IMR-90 (cell line): ENCODE measurements at regions not wholly inside any gene's neighbourhood (a gene's known extent, or its start where the extent isn't known, plus 50 kb on each side); places are given as distances from the start of the nearest gene placed in this dataset.

Experiments
- ATAC-seq: fragments of 200-7000 bp; cut with Tn5 transposase; 2 replicates; pipeline ENCODE4 v1.9.1; 2020; ENCODE audit warnings: low read depth, mild to moderate bottlenecking, moderate library complexity
- BruUV-seq: library from RNA; stranded (reverse); fragments of 400-500 nt; replicated peaks from 2 replicates; lab custom pipeline; 2021; lab: Mats Ljungman, UMichigan
- CTCF ChIA-PET: fragments of 300-600 bp; formaldehyde crosslinking; extraction: SDS; loops from one replicate; lab custom pipeline; 2021; ENCODE audit warnings: antibody characterized with exemption; lab: Yijun Ruan, JAX
- POLR2A ChIA-PET: fragments of 300-600 bp; sonication (Branson Sonifier 250); formaldehyde crosslinking; loops from one replicate; lab custom pipeline; 2022; ENCODE audit warnings: antibody characterized with exemption; ENCODE audit not compliant: unreplicated experiment; lab: Charles Lee
- DNase-seq: peaks from one replicate; pipeline ENCODE4 v3.0.0; 2013
- H2AFZ ChIP-seq: replicated peaks from 2 replicates; pipeline ENCODE3; 2013; ENCODE audit warnings: low read length, mild to moderate bottlenecking; ENCODE audit not compliant: poor library complexity
- H2AK5ac ChIP-seq: 2 replicates; pipeline ENCODE4 v1.6.1; 2013; ENCODE audit warnings: low read depth, low read length, inconsistent platforms
- H2AK9ac ChIP-seq: replicated peaks from 2 replicates; pipeline ENCODE3; 2013; ENCODE audit warnings: mild to moderate bottlenecking, low read depth, low read length, moderate library complexity; ENCODE audit not compliant: poor library complexity
- H2BK120ac ChIP-seq: 2 replicates; pipeline ENCODE4 v1.6.1; 2013; ENCODE audit warnings: low read depth, low read length, inconsistent platforms
- H2BK15ac ChIP-seq: 3 replicates; pipeline ENCODE4 v1.6.1; 2013; ENCODE audit warnings: low read depth, low read length, inconsistent platforms
- H2BK20ac ChIP-seq: 2 replicates; pipeline ENCODE4 v1.6.1; 2013; ENCODE audit warnings: low read depth, mild to moderate bottlenecking, inconsistent platforms, low read length, moderate library complexity
- H2BK5ac ChIP-seq: 2 replicates; pipeline ENCODE4 v1.6.1; 2013; ENCODE audit warnings: mild to moderate bottlenecking, low read depth, low read length, inconsistent platforms; ENCODE audit not compliant: poor library complexity, severe bottlenecking
- H3K14ac ChIP-seq: replicated peaks from 2 replicates; pipeline ENCODE4 v1.6.1; 2013; ENCODE audit warnings: low read depth, low read length, inconsistent platforms
- H3K18ac ChIP-seq: 2 replicates; pipeline ENCODE4 v1.6.1; 2013; ENCODE audit warnings: low read depth, low read length, control low read depth
- H3K23ac ChIP-seq: 2 replicates; pipeline ENCODE4 v1.6.1; 2013; ENCODE audit warnings: low read depth, low read length, inconsistent platforms
- H3K27ac ChIP-seq: 2 replicates; pipeline ENCODE4 v1.5.1; 2013; ENCODE audit warnings: mild to moderate bottlenecking, control low read depth, low read length; ENCODE audit not compliant: insufficient read depth
- H3K27me3 ChIP-seq: 2 replicates; pipeline ENCODE4 v1.6.1; 2013; ENCODE audit warnings: low read length; ENCODE audit not compliant: control insufficient read depth, insufficient read depth
- H3K36me3 ChIP-seq: 2 replicates; pipeline ENCODE4 v1.6.1; 2013; ENCODE audit warnings: low read length, mixed read lengths; ENCODE audit not compliant: control insufficient read depth, insufficient read depth
- H3K4ac ChIP-seq: 2 replicates; pipeline ENCODE4 v1.6.1; 2013; ENCODE audit warnings: low read depth, low read length, inconsistent platforms
- H3K4me1 ChIP-seq: 2 replicates; pipeline ENCODE4 v1.6.1; 2013; ENCODE audit warnings: low read length, mixed read lengths; ENCODE audit not compliant: control insufficient read depth, insufficient read depth
- H3K4me2 ChIP-seq: 2 replicates; pipeline ENCODE4 v1.6.1; 2013; ENCODE audit warnings: low read depth, mild to moderate bottlenecking, control low read depth, low read length, moderate library complexity
- H3K4me3 ChIP-seq: 2 replicates; pipeline ENCODE4 v1.5.1; 2013; ENCODE audit warnings: low read depth, mild to moderate bottlenecking, control low read depth, low read length, moderate library complexity; ENCODE audit not compliant: insufficient read depth
- H3K56ac ChIP-seq: 2 replicates; pipeline ENCODE4 v1.6.1; 2013; ENCODE audit warnings: low read length, inconsistent platforms; ENCODE audit not compliant: insufficient read depth; ENCODE audit errors: extremely low read depth
- H3K79me1 ChIP-seq, 2 experiments: 2 replicates each; pipeline ENCODE4 v1.6.1; 2013; ENCODE audit warnings: low read length in 2 of 2, inconsistent platforms in 1 of 2, low read depth in 1 of 2
- H3K9ac ChIP-seq: 2 replicates; pipeline ENCODE4 v1.6.1; 2013; ENCODE audit warnings: low read depth, low read length, control low read depth
- H3K9me1 ChIP-seq: 2 replicates; pipeline ENCODE4 v1.6.1; 2013; ENCODE audit warnings: low read length, inconsistent platforms; ENCODE audit not compliant: insufficient read depth
- H3K9me3 ChIP-seq: 2 replicates; pipeline ENCODE4 v1.6.1; 2013; ENCODE audit warnings: low read length; ENCODE audit not compliant: control insufficient read depth, insufficient read depth
- H4K20me1 ChIP-seq: 2 replicates; pipeline ENCODE4 v1.6.1; 2013; ENCODE audit warnings: low read length, inconsistent platforms; ENCODE audit not compliant: insufficient read depth
- H4K5ac ChIP-seq: 2 replicates; pipeline ENCODE4 v1.6.1; 2013; ENCODE audit warnings: mild to moderate bottlenecking, low read depth, low read length, control low read depth
- H4K8ac ChIP-seq, 2 experiments: 2 replicates each; pipeline ENCODE4 v1.6.1; 2013; ENCODE audit warnings: low read depth in 2 of 2, low read length in 2 of 2, control low read depth in 1 of 2, inconsistent platforms in 1 of 2
- H4K91ac ChIP-seq: 2 replicates; pipeline ENCODE4 v1.6.1; 2013; ENCODE audit warnings: low read depth, low read length, inconsistent platforms; ENCODE audit not compliant: insufficient read depth
- MAFK ChIP-seq: IDR thresholded peaks from 2 replicates; pipeline ENCODE4 v1.6.1; 2012; ENCODE audit warnings: low read depth, low read length, improper control_type of control experiment
- MXI1 ChIP-seq: IDR thresholded peaks from 2 replicates; pipeline ENCODE4 v1.6.1; 2012; ENCODE audit warnings: low read depth, mild to moderate bottlenecking, low read length, moderate library complexity, borderline replicate concordance
- WGBS, 2 experiments: methylation state at CpG; one replicate each; pipeline versions ENCODE4 v1.1.5 to v1.1.7; 2013; ENCODE audit warnings: missing lambda C conversion rate in 2 of 2; ENCODE audit not compliant: insufficient read length in 1 of 2; ENCODE audit errors: extremely low coverage in 2 of 2; 5-methylcytosine and 5-hydroxymethylcytosine counted together
- dilution Hi-C: fragments of 300-500 bp; cut with HindIII; formaldehyde crosslinking; loops from one replicate; pipeline ENCODE4 v1.14.3; 2018; ENCODE audit warnings: low sequenced_read_pairs; ENCODE audit not compliant: unreplicated experiment
- in situ Hi-C: fragments of 300-500 bp; cut with MboI; formaldehyde crosslinking; loops from 3 replicates; pipeline ENCODE4 v1.14.3; 2019; ENCODE audit warnings: low sequenced_read_pairs, inconsistent platforms, mixed read lengths
- intact Hi-C: fragments of 100-400 bp; cut with micrococcal nuclease; formaldehyde crosslinking; loops from 2 replicates; pipeline ENCODE4 v1.10.0; 2022

DNA sequence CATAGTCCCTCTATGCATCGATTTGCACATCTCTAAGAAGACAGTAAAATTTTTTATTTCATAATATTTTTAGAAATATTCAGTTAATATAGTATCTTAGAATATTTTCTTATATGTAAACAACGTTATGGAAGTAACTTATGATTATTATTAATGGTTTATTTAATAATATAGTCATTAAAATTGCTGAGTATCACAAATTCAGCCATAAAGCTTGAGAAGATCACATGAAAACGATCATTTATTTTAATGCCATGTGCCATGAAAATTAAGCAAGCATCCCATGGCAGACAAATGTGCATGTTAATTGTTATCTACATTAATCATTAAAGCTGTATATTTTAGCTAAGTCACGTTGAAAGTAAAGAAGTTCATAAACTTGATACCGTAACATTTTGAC, 907.1 kb downstream of the KCNT2 start:
- dilution Hi-C loops: no loop called here
- in situ Hi-C loops: no loop called here
- Histone ChIP-seq H3K4me1 (no peaks in the 10 kb centered on the region), H3K14ac (no peak overlapping the region), H3K9me3 (no peaks in the 10 kb centered on the region), H3K27ac (no peak overlapping the region), H4K8ac (no peak overlapping the region), H2AK9ac (no peak overlapping the region), H3K4me3 (no peak overlapping the region), H2AK5ac (no peak overlapping the region), H3K4me2 (no peak overlapping the region), H3K9me1 (no peaks in the 10 kb centered on the region), H3K18ac (no peak overlapping the region), H2BK5ac (no peak overlapping the region), H2AFZ (no peak overlapping the region), H3K23ac (no peak overlapping the region), H2BK20ac (no peak overlapping the region), H3K9ac (no peak overlapping the region), H4K91ac (no peak overlapping the region), H3K79me1 (no peaks in the 10 kb centered on the region), H2BK120ac (no peak overlapping the region), H3K4ac (no peak overlapping the region), H3K56ac (no peak overlapping the region), H3K36me3 (no peaks in the 10 kb centered on the region), H3K27me3 (no peaks in the 10 kb centered on the region), H2BK15ac (no peak overlapping the region), H4K5ac (no peak overlapping the region), H4K20me1 (no peaks in the 10 kb centered on the region)
- CTCF ChIA-PET: no interaction called here
- DNase-seq: no peak
- no CpG with 5 or more reads among the region's 5 CpGs for WGBS, 2 experiments
- POLR2A ChIA-PET: no interaction called here
- BruUV-seq: no TSS peak
- ATAC-seq: no peak
- TF ChIP-seq MAFK (peak; percentile 59), MXI1 (no peak)
- intact Hi-C loops: no loop called here
